PC-3 (cell line): ENCODE measurements at regions not wholly inside any gene's neighbourhood (a gene's known extent, or its start where the extent isn't known, plus 50 kb on each side); places are given as distances from the start of the nearest gene placed in this dataset.

ENCODE experiments used
- ATAC-seq: fragments of 200-7000 bp; cut with Tn5 transposase; 2 replicates; pipeline ENCODE4 v1.9.1; 2020; ENCODE audit warnings: mild to moderate bottlenecking, moderate library complexity
- BruUV-seq: library from RNA; stranded (reverse); fragments of 400-500 nt; replicated peaks from 2 replicates; lab custom pipeline; 2021; lab: Mats Ljungman, UMichigan
- CTCF ChIA-PET: fragments of 300-600 bp; sonication (Branson Sonifier 250); formaldehyde crosslinking; loops from one replicate; lab custom pipeline; 2022; ENCODE audit warnings: antibody characterized with exemption; lab: Charles Lee
- POLR2A ChIA-PET: fragments of 300-600 bp; sonication (Branson Sonifier 250); formaldehyde crosslinking; loops from one replicate; lab custom pipeline; 2022; ENCODE audit warnings: antibody characterized with exemption; ENCODE audit not compliant: unreplicated experiment; lab: Charles Lee
- DNase-seq: peaks from one replicate; pipeline ENCODE4 v3.0.0-alpha.2; 2015
- H2AFZ ChIP-seq: fragments of 300-600 bp; sonication (generic); 2 replicates; pipeline ENCODE4 v1.6.0; 2016; ENCODE audit warnings: antibody characterized with exemption, low read length
- H3F3A ChIP-seq: fragments of 300-600 bp; sonication (generic); one replicate; pipeline ENCODE4 v1.6.0; 2017; ENCODE audit warnings: antibody characterized with exemption, low read length, control low read depth, mild to moderate bottlenecking; ENCODE audit not compliant: unreplicated experiment
- H3K27ac ChIP-seq: fragments of 300-600 bp; sonication (generic); 2 replicates; pipeline ENCODE4 v1.5.1; 2016; ENCODE audit warnings: mild to moderate bottlenecking, low read length
- H3K27me3 ChIP-seq: fragments of 300-600 bp; sonication (generic); 2 replicates; pipeline ENCODE4 v1.6.1; 2016; ENCODE audit warnings: low read length, mixed read lengths
- H3K36me3 ChIP-seq: fragments of 300-600 bp; sonication (generic); 2 replicates; pipeline ENCODE4 v1.6.1; 2016; ENCODE audit warnings: low read depth, mixed run types, low read length, mixed read lengths
- H3K4me1 ChIP-seq: fragments of 300-600 bp; sonication (generic); 2 replicates; pipeline ENCODE4 v1.5.1; 2016; ENCODE audit warnings: low read length; ENCODE audit not compliant: insufficient read depth
- H3K4me2 ChIP-seq: fragments of 300-600 bp; sonication (generic); 2 replicates; pipeline ENCODE4 v1.6.0; 2016; ENCODE audit warnings: low read length
- H3K4me3 ChIP-seq: fragments of 300-600 bp; sonication (generic); 2 replicates; pipeline ENCODE4 v1.5.1; 2016; ENCODE audit warnings: mild to moderate bottlenecking, low read length, mixed read lengths
- H3K79me2 ChIP-seq: fragments of 300-600 bp; sonication (generic); 2 replicates; pipeline ENCODE4 v1.6.1; 2017; ENCODE audit warnings: low read length, mixed read lengths
- H3K9ac ChIP-seq: fragments of 300-600 bp; sonication (generic); 2 replicates; pipeline ENCODE4 v1.6.0; 2016; ENCODE audit warnings: mild to moderate bottlenecking, low read length
- H3K9me2 ChIP-seq: fragments of 300-600 bp; sonication (generic); replicated peaks from 2 replicates; pipeline ENCODE4 v1.6.1; 2016; ENCODE audit warnings: mixed run types, low read length, mixed read lengths
- H3K9me3 ChIP-seq: fragments of 300-600 bp; sonication (generic); 2 replicates; pipeline ENCODE4 v1.6.1; 2016; ENCODE audit warnings: low read length, mixed read lengths
- H4K20me1 ChIP-seq: fragments of 300-600 bp; sonication (generic); 2 replicates; pipeline ENCODE4 v1.6.1; 2016; ENCODE audit warnings: low read length, mixed read lengths
- CTCF ChIP-seq: fragments of 300-600 bp; sonication (generic); conservative IDR thresholded peaks from 2 replicates; pipeline ENCODE4 v1.5.1; 2017; ENCODE audit warnings: antibody characterized with exemption, low read depth, mild to moderate bottlenecking, low read length
- EZH2 ChIP-seq: fragments of 300-600 bp; sonication (generic); IDR thresholded peaks from one replicate; pipeline ENCODE4 v1.6.1; 2017; ENCODE audit warnings: antibody characterized with exemption, mild to moderate bottlenecking, low read length; ENCODE audit not compliant: unreplicated experiment
- EZH2phosphoT487 ChIP-seq: fragments of 300-600 bp; sonication (generic); IDR thresholded peaks from 2 replicates; pipeline ENCODE4 v1.6.1; 2018; ENCODE audit warnings: mild to moderate bottlenecking, antibody characterized with exemption, low read length, borderline replicate concordance
- intact Hi-C: fragments of 100-400 bp; cut with micrococcal nuclease; formaldehyde crosslinking; loops from 2 replicates; pipeline ENCODE4 v1.9.0; 2023

GRCh38 chr1:196074182-196074581 lies 534.1 kb downstream of the KCNT2 start:
- Histone ChIP-seq H3K4me2 (no peak overlapping the region), H2AFZ (no peak overlapping the region), H3K79me2 (no peaks in the 10 kb centered on the region), H3K9ac (no peak overlapping the region), H3K4me3 (no peak overlapping the region), H3K9me2 (no peaks in the 10 kb centered on the region), H3K27me3 (no peaks in the 10 kb centered on the region), H3K4me1 (peaks cover 7% of the 10 kb centered on the region), H4K20me1 (no peaks in the 10 kb centered on the region), H3F3A (no peaks in the 10 kb centered on the region), H3K36me3 (no peaks in the 10 kb centered on the region), H3K27ac (no peak overlapping the region), H3K9me3 (no peaks in the 10 kb centered on the region)
- ChIA-PET POLR2A (no interaction called here), CTCF (no interaction called here)
- BruUV-seq, result no TSS peak
- intact Hi-C loops, result no loop called here
- no peak for TF ChIP-seq EZH2
- no peak for TF ChIP-seq CTCF
- TF ChIP-seq EZH2phosphoT487, result no peak
- ATAC-seq (no peak), DNase-seq (no peak)

- H3K9me3 ChIP-seq, result no peaks in the 10 kb centered on the region
- H3K79me2 ChIP-seq, result no peaks in the 10 kb centered on the region
- H3K9ac ChIP-seq, result no peak overlapping the region
- ATAC-seq (no peak), DNase-seq (no peak)
- no TSS peak for BruUV-seq
- ChIA-PET CTCF (no interaction called here), POLR2A (no interaction called here)
- no peak overlapping the region for H3K27ac ChIP-seq
- no peaks in the 10 kb centered on the region for H3K36me3 ChIP-seq
- H3K4me1 ChIP-seq, result no peaks in the 10 kb centered on the region
- no peaks in the 10 kb centered on the region for H3F3A ChIP-seq
- no peaks in the 10 kb centered on the region for H3K27me3 ChIP-seq
- no peak overlapping the region for H2AFZ ChIP-seq
- no peak overlapping the region for H3K4me3 ChIP-seq
- intact Hi-C loops, result no loop called here
- no peak overlapping the region for H3K4me2 ChIP-seq
- TF ChIP-seq CTCF, result no peak
- H3K9me2 ChIP-seq, result no peaks in the 10 kb centered on the region
- no peaks in the 10 kb centered on the region for H4K20me1 ChIP-seq
These were observed 536.8 kb downstream of the KCNT2 start for GRCh38 chr1:196071447-196071846.

- ChIA-PET CTCF (no interaction called here), POLR2A (no interaction called here)
- no peaks in the 10 kb centered on the region for H3K36me3 ChIP-seq
- intact Hi-C loops, result no loop called here
- ATAC-seq (no peak), DNase-seq (no peak)
- H4K20me1 ChIP-seq, result no peaks in the 10 kb centered on the region
- no peak overlapping the region for H3K9ac ChIP-seq
- no peak overlapping the region for H2AFZ ChIP-seq
- H3F3A ChIP-seq, result no peaks in the 10 kb centered on the region
- no peak overlapping the region for H3K27ac ChIP-seq
- H3K4me1 ChIP-seq, result no peaks in the 10 kb centered on the region
- H3K4me3 ChIP-seq, result no peak overlapping the region
- no peaks in the 10 kb centered on the region for H3K9me2 ChIP-seq
- H3K9me3 ChIP-seq, result no peaks in the 10 kb centered on the region
- no peaks in the 10 kb centered on the region for H3K27me3 ChIP-seq
- no peak overlapping the region for H3K4me2 ChIP-seq
- no TSS peak for BruUV-seq
- no peaks in the 10 kb centered on the region for H3K79me2 ChIP-seq
- TF ChIP-seq EZH2 (no peak), CTCF (no peak), EZH2phosphoT487 (no peak)
These were observed 537.3 kb downstream of the KCNT2 start for GRCh38 chr1:196070940-196071339.
